ENCODE measurements at regions not wholly inside any gene's neighbourhood (a gene's known extent, or its start where the extent isn't known, plus 50 kb on each side); places are given as distances from the start of the nearest gene placed in this dataset.

GRCh38 chr11:70699294-70700221, 301.2 kb downstream of the CTTN start:
- POLR2A ChIA-PET: no interaction called here
- in situ Hi-C loops (cut with HindIII; ENCODE audit: extremely low pct_ligation_motif_present, low pct_unique_long_range_greater_than_20kb): no loop called here
- 0 out of 6 replicates have a peak overlapping the region, but pooled peaks of 1 of the 3 experiments have one; percentile 8 for H3K4me3 ChIP-seq (replicated peaks in 1 of 3; ENCODE audit: insufficient read depth in 1 of 3, low read depth in 2 of 3, low read length in 3 of 3)
- peaks cover 15 to 26% of the 10 kb centered on the region in 2 experiments; a peak in 4 of 5 replicates for H3K36me3 ChIP-seq (replicated peaks in 1 of 2; ENCODE audit: control insufficient read depth in 1 of 2, insufficient read depth in 2 of 2, low read length in 2 of 2)
- no peak overlapping the region; the same call in 1 of the 2 replicates for H3K9ac ChIP-seq (ENCODE audit: insufficient read depth, low read depth, low read length)
- DNase-seq (ENCODE audit: low spot score) (peak; percentile 46), ATAC-seq (peak; percentile 92), FAIRE-seq (peak; percentile 78)
- peaks cover 6% of the 10 kb centered on the region; the same call in 1 of the 2 replicates for H4K20me1 ChIP-seq (ENCODE audit: insufficient read depth, low read length)
- H3K27ac ChIP-seq (ENCODE audit: extremely low read length, insufficient read depth, low read length): peak overlapping the region; percentile 47
- BruUV-seq (replicated peaks): no TSS peak
- WGBS (ENCODE audit: low lambda C conversion rate): 41% methylated on average over 6 of the region's 7 CpGs
- no peak overlapping the region for H2AFZ ChIP-seq (ENCODE audit: low read length)
- no peaks in the 10 kb centered on the region for H3K27me3 ChIP-seq (ENCODE audit: control insufficient read depth in 1 of 2, insufficient read depth in 2 of 2, low read length in 2 of 2)
- intact Hi-C loops (cut with micrococcal nuclease; ENCODE audit: unreplicated experiment): no loop called here
- peaks cover 36% of the 10 kb centered on the region for H3K4me1 ChIP-seq (ENCODE audit: insufficient read depth, low read length)
- CTCF ChIA-PET (ENCODE audit: low intra/inter-chr PET ratio, low total read pairs): no interaction called here
- peaks cover 4% of the 10 kb centered on the region for H3K79me2 ChIP-seq (ENCODE audit: insufficient read depth, low read length)
- no peaks in the 10 kb centered on the region for H3K9me3 ChIP-seq (ENCODE audit: low read length)
- peak overlapping the region; percentile 53 for H3K4me2 ChIP-seq (ENCODE audit: low read depth, low read length)
- TF ChIP-seq NR2F6 (IDR thresholded peaks at IDR 0.05): 0 out of 2 replicates have a peak, but pooled peaks have one; percentile 20
- 0 out of 2 replicates have a peak, but pooled peaks have one; percentile 4 for TF ChIP-seq NR2F6 (CRISPR knock-in tag; IDR thresholded peaks at IDR 0.05)
- TF ChIP-seq NFYB (CRISPR knock-in tag; IDR thresholded peaks at IDR 0.05): peak; percentile 68
- peak; percentile 51; the same call in 1 of the 2 replicates for TF ChIP-seq PPARG (CRISPR knock-in tag; conservative IDR thresholded peaks at IDR 0.05)
- 0 out of 2 replicates have a peak, but pooled peaks have one; percentile 16 for TF ChIP-seq SMAD3 (CRISPR knock-in tag; IDR thresholded peaks at IDR 0.05)
- peak; percentile 78 for TF ChIP-seq HCFC1 (IDR thresholded peaks at IDR 0.05; ENCODE audit: low read depth, low read length)
- TF ChIP-seq ZEB1 (IDR thresholded peaks at IDR 0.05; ENCODE audit: insufficient replicate concordance, low read depth): peak; percentile 24
- TF ChIP-seq ZBTB46 (CRISPR knock-in tag; IDR thresholded peaks at IDR 0.05; ENCODE audit: borderline replicate concordance): no peak
- peak; percentile 70; the same call in 1 of the 2 replicates for TF ChIP-seq SOX5 (CRISPR knock-in tag; IDR thresholded peaks at IDR 0.05; ENCODE audit: borderline replicate concordance)
- peak in 1 of 2 experiments; percentile 35; a peak in 1 of 4 replicates for TF ChIP-seq EP300 (IDR thresholded peaks at IDR 0.05; ENCODE audit: low read depth in 2 of 2, low read length in 2 of 2)
- no peak for TF ChIP-seq EP300 (CRISPR knock-in tag; IDR thresholded peaks at IDR 0.05; ENCODE audit: borderline replicate concordance)
- TF ChIP-seq IRF2 (CRISPR knock-in tag; IDR thresholded peaks at IDR 0.05): peak; percentile 65; the same call in 1 of the 2 replicates
- TF ChIP-seq ZNF788 (CRISPR knock-in tag; IDR thresholded peaks at IDR 0.05; ENCODE audit: borderline replicate concordance): peak; percentile 29; the same call in 1 of the 2 replicates
- TF ChIP-seq HNF1B (CRISPR knock-in tag; IDR thresholded peaks at IDR 0.05): 0 out of 2 replicates have a peak, but pooled peaks have one; percentile 29
- peak; percentile 91 for TF ChIP-seq ZNF143 (CRISPR knock-in tag; IDR thresholded peaks at IDR 0.05)
- no peak for TF ChIP-seq SRSF1 (optimal IDR thresholded peaks at IDR 0.05; ENCODE audit: low read depth, low read length)
- TF ChIP-seq GABPB1 (CRISPR knock-in tag; IDR thresholded peaks at IDR 0.05): peak; percentile 38; the same call in 1 of the 2 replicates
- TF ChIP-seq ZNF501 (CRISPR knock-in tag; IDR thresholded peaks at IDR 0.05): peak; percentile 49; the same call in 1 of the 2 replicates
- 0 out of 2 replicates have a peak, but pooled peaks have one; percentile 6 for TF ChIP-seq TCF7 (IDR thresholded peaks at IDR 0.05; ENCODE audit: low read depth)
- no peak for TF ChIP-seq DRAP1 (CRISPR knock-in tag; IDR thresholded peaks at IDR 0.05)
- peak; percentile 48; the same call in 1 of the 2 replicates for TF ChIP-seq NCOA2 (CRISPR knock-in tag; IDR thresholded peaks at IDR 0.05)
- TF ChIP-seq SUZ12 (IDR thresholded peaks at IDR 0.05; ENCODE audit: low read depth, low read length): peak; percentile 47; the same call in 1 of the 2 replicates
